PC-9 (cell line): ENCODE measurements at regions not wholly inside any gene's neighbourhood (a gene's known extent, or its start where the extent isn't known, plus 50 kb on each side); places are given as distances from the start of the nearest gene placed in this dataset.
"Not testable (repeated sequence)": the region's sequence is repeated elsewhere in the genome, so short reads cannot be mapped to it uniquely, and the experiment has no call there.

Experiments
- CTCF ChIP-seq: fragments of 200-600 bp; sonication (generic); conservative IDR thresholded peaks from 2 replicates; pipeline ENCODE4 v1.6.1; 2017; ENCODE audit warnings: mixed run types, antibody characterized with exemption, mild to moderate bottlenecking, moderate library complexity
- EZH2 ChIP-seq: fragments of 200-600 bp; sonication (generic); IDR thresholded peaks from 2 replicates; pipeline ENCODE4 v1.8.0; 2017; ENCODE audit warnings: antibody characterized with exemption, low read depth

- TF ChIP-seq CTCF, EZH2: not testable (repeated sequence)
These were observed 57.0 kb upstream of the TNFAIP3 start for GRCh38 chr6:137809895-137810553.
